ENCODE measurements at regions not wholly inside any gene's neighbourhood (a gene's known extent, or its start where the extent isn't known, plus 50 kb on each side); places are given as distances from the start of the nearest gene placed in this dataset.
"Not testable (repeated sequence)": the region's sequence is repeated elsewhere in the genome, so short reads cannot be mapped to it uniquely, and the experiment has no call there.

DNA sequence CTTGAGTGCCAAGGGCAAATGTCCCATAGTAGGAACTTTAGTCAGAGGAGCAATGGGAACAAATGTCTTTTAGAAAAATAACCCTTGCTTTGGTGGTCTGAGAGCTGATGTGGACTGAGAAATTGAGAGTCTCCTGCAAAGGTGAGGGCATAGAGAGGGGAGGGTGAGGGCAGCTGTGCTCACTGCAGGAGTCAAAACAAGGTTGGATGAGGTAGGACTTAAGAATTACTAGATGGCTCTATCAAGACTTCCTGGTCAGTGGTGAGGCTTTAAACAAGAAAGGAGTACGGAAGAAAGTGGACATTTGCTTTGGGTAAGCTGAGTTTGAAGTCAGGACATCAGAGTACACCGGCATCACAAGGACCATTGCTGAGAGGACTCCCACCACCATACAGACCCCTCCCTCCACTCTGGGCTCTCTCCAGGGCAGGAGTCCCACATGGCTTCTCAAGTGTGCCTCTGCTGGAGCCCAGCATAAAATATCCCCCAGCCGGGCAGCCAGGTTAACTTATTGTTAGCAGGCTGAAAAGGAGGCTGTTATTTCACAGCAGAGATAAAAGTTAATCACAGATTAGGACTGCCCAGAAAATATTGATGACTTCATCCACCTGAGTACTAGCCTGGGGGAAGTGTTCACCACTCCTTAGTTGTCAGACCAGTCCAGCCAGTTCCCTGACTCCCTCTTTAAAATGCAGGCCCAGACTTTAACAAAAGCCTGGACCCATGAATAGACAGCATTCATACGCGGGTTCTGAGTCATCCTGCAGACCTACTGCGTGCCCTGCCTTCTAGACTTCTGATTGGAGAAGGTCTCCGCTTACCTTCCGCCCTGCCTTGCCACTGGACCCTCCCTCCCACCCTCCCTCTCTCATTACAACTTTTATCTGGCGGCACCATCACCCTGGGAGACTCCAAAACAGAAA is 167.2 kb downstream of the BCL2L11 start:
- POLR2A ChIA-PET; H3K27ac ChIP-seq (ENCODE audit: low read depth, low read length); H3K27me3 ChIP-seq (ENCODE audit: control insufficient read depth, insufficient read depth, low read length); DNase-seq (ENCODE audit: low read depth, low spot score); H3K9me3 ChIP-seq (ENCODE audit: control insufficient read depth, insufficient read depth, low read length); CTCF ChIA-PET; H3K4me3 ChIP-seq (ENCODE audit: low read depth, low read length): not testable (repeated sequence)

DNA sequence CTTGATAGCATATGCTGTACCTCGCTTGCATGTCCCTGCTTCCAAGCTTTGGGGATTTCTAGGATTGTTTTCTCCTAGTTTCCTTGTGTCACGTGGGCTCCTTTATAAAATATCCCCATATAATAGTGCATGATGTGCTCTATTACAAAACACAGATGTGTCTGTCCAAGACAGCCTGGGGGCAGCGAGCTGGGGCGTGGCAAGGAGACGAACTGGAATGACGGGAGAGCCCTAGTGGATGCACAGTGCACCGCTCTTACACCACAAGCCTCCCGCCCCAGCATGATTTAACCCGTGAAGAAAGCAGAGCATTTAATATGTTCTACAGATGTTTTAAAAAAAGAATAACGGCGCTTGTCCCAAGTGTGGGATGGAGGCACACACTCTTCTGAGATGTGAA is 169.7 kb downstream of the BCL2L11 start:
- H3K27me3 ChIP-seq (ENCODE audit: control insufficient read depth, insufficient read depth, low read length); DNase-seq (ENCODE audit: low read depth, low spot score); H3K27ac ChIP-seq (ENCODE audit: low read depth, low read length); CTCF ChIA-PET; POLR2A ChIA-PET; H3K4me3 ChIP-seq (ENCODE audit: low read depth, low read length); H3K9me3 ChIP-seq (ENCODE audit: control insufficient read depth, insufficient read depth, low read length): not testable (repeated sequence)

DNA sequence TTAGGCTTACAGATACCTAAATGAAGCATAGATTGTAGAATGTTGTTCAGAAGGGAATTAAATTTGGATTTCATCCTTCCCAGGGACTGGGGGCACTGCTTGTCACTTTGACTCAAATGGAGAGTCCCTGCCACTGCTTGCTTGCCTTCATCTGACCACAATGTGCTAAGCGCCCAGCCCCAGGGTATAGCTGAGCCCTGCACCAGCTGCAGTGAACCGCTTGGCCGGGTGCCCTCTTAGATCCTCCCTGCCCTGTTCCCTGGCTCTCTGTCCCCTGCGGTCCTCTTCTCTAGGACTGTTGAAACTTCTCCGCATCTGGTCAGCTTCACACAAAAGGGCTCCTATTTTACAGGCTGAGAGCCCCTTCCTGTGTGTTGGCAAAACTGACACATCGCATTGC is 170.9 kb downstream of the BCL2L11 start:
- H3K27ac ChIP-seq (ENCODE audit: low read depth, low read length); H3K4me3 ChIP-seq (ENCODE audit: low read depth, low read length); DNase-seq (ENCODE audit: low read depth, low spot score); CTCF ChIA-PET; H3K9me3 ChIP-seq (ENCODE audit: control insufficient read depth, insufficient read depth, low read length); POLR2A ChIA-PET; H3K27me3 ChIP-seq (ENCODE audit: control insufficient read depth, insufficient read depth, low read length): not testable (repeated sequence)

DNA sequence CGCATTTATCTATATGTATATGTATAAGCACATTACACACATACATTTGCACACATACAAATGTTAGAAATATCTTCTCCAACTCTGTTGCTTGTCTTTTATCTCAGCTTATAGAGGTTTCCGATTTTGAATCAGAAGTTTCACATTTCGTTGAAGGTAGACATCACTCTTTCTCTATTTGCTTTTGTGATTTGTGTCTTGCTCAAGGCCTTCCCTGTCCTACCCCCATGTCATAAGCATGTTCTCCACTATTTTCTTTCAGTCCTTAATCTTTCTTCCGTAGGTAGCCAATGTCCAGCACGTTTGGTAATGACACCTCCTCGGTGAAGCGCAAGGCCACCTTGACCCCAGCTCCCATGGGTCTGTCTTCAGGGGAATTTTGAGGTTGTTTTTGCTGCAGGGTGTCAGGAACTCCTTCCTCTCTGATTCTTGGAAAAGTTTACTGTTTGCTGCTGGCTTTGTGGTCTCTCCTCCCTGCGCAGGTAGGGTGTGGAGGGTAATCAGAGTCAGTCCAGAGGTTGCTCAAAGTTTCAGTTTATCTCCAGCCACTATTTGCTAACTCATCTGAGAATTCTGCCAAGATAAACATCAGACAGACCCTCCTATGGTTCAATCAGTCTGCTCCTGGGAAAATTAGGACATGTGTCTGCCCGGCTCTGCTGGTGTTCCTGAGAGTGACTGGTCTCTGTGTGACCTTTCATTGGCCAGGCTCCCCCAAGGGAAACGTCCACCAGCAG is 171.7 kb downstream of the BCL2L11 start:
- DNase-seq (ENCODE audit: low read depth, low spot score); CTCF ChIA-PET; H3K27me3 ChIP-seq (ENCODE audit: control insufficient read depth, insufficient read depth, low read length); H3K4me3 ChIP-seq (ENCODE audit: low read depth, low read length); H3K9me3 ChIP-seq (ENCODE audit: control insufficient read depth, insufficient read depth, low read length); POLR2A ChIA-PET; H3K27ac ChIP-seq (ENCODE audit: low read depth, low read length): not testable (repeated sequence)

DNA sequence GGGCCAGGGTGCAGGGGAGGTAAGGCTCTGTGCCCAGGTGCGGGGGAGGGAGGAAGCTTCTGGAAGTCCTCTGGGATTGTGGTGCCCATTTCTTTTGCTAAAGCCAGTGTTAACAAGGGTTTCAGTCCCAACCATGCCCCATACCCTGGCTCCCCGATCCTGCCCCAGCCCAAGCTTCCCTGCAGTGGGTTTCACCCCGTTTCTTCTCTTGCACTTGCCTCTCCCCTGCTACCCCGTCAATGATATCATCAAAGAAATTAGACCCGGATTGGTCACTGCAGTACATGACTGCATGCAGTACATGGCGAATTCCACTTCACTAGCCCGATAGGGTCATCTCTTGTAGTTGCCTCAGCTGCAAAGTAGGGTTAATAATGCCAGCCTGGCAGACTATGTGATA is 174.0 kb downstream of the BCL2L11 start:
- not testable (repeated sequence) for DNase-seq (ENCODE audit: low read depth, low spot score)

DNA sequence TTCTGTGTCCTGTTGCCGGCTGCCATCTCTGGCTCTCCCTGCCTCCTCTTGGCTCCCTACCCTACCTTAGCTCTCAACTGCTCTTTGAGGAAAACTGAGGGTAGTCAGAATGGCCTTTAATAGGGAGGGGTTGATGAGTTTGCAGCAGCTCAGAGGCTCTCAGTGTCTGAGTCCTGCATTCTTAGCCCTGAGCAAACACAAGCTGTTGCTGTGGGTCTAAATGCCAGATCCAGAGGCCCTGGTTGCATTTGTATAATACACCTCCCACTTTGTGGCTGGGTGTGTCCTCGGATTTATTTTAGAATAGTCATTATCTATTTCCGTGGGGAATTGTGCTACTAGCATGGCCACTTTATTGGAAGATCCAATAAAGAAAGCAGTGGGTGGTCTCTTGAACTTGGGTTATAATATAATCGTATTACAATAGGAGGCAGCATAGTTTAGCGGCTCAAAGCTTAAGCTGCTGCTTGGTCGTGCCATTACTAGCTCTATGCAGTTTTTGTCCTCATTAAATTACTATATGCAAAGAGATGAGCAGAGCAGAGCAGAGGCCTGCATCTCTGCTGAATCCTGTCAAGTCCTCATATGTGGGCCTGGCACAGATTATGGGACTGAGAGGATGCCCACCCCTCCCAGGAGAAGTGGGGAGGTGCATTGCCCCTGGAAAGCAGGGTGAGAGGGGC is 175.5 kb downstream of the BCL2L11 start:
- H3K27ac ChIP-seq (ENCODE audit: low read depth, low read length); H3K27me3 ChIP-seq (ENCODE audit: control insufficient read depth, insufficient read depth, low read length); CTCF ChIA-PET; H3K4me3 ChIP-seq (ENCODE audit: low read depth, low read length); H3K9me3 ChIP-seq (ENCODE audit: control insufficient read depth, insufficient read depth, low read length); POLR2A ChIA-PET; DNase-seq (ENCODE audit: low read depth, low spot score): not testable (repeated sequence)

More for the DNA sequence above, 174.0 kb downstream of the BCL2L11 start:
- H3K27ac ChIP-seq (ENCODE audit: low read depth, low read length); CTCF ChIA-PET; POLR2A ChIA-PET; H3K9me3 ChIP-seq (ENCODE audit: control insufficient read depth, insufficient read depth, low read length); H3K4me3 ChIP-seq (ENCODE audit: low read depth, low read length); H3K27me3 ChIP-seq (ENCODE audit: control insufficient read depth, insufficient read depth, low read length): not testable (repeated sequence)

DNA sequence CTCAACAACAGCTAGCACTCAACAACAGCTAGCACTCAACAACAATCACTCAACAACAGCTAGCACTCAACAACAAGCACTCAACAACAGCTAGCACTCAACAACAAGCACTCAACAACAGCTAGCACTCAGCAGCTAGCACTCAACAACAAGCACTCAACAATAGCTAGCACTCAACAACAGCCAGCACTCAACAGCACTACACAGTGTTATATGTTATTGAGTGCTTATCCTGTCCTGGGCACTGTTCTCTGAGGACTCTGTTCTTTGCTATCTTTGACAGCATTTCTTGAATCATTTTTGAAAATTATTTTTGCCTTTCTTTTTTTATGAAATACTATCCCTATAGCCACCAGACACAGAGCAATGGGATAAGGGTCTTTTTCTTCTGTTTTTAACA is 176.4 kb downstream of the BCL2L11 start:
- H3K4me3 ChIP-seq (ENCODE audit: low read depth, low read length); H3K9me3 ChIP-seq (ENCODE audit: control insufficient read depth, insufficient read depth, low read length); H3K27ac ChIP-seq (ENCODE audit: low read depth, low read length); DNase-seq (ENCODE audit: low read depth, low spot score); H3K27me3 ChIP-seq (ENCODE audit: control insufficient read depth, insufficient read depth, low read length); POLR2A ChIA-PET; CTCF ChIA-PET: not testable (repeated sequence)

DNA sequence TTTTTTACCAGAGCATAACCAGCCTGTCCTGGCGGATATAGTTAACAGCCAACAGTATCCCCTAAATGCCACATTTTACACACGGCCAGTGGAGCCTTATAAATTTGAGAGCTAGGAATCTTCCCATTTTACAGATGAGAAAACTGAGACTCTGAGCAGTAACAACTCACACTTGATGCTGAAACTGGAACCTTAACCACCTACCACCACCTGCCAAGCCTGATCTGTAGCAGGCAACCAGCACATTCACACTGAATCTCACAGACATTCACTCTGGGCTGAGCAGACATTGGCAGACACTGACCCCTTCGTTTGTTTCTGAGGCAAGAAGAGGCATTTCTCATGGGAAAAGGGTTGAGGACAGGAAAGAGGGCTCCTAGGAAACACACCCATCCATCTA is 178.2 kb downstream of the BCL2L11 start:
- CTCF ChIA-PET; POLR2A ChIA-PET; H3K27ac ChIP-seq (ENCODE audit: low read depth, low read length); H3K4me3 ChIP-seq (ENCODE audit: low read depth, low read length); DNase-seq (ENCODE audit: low read depth, low spot score); H3K27me3 ChIP-seq (ENCODE audit: control insufficient read depth, insufficient read depth, low read length); H3K9me3 ChIP-seq (ENCODE audit: control insufficient read depth, insufficient read depth, low read length): not testable (repeated sequence)

DNA sequence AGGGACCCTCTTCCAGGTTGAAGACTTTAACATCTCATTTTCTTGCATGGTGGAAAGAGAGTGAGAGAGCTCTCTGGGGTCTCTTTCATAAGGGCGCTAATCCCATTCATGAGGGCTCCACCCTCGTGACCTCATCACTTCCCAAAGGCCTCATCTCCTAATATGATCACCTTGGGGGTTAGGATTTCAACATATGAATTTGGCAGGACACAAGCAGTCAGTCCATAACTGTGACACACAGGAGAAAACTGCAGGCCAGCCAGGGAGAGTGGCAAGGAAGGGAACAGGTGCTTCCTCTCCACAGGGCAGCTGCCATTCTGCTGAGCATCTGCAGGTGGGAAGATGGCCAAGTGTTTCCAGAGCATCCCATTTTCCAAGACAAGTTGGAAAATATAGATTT is 178.9 kb downstream of the BCL2L11 start:
- H3K9me3 ChIP-seq (ENCODE audit: control insufficient read depth, insufficient read depth, low read length); CTCF ChIA-PET: not testable (repeated sequence)

DNA sequence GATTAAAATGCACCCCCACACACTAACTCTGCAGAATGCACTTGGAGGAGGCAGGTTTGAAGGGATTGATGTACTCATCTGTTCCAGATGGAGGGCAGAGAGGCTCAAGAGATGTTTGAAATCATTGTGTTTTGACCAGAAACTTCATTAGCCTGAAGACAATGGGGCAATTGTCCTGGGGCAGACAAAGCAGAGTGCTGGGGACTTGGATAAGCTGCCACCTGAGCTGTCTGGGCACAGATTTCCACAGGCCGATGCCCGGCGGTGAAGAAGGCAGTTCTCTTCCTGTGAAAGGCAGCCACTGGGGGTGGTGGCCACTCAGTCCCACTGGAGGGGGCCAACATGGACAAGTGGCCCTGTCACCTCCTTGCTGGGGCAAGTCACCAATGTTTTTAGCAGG is 181.0 kb downstream of the BCL2L11 start:
- H3K27me3 ChIP-seq (ENCODE audit: control insufficient read depth, insufficient read depth, low read length); H3K27ac ChIP-seq (ENCODE audit: low read depth, low read length); H3K4me3 ChIP-seq (ENCODE audit: low read depth, low read length); DNase-seq (ENCODE audit: low read depth, low spot score); POLR2A ChIA-PET; CTCF ChIA-PET; H3K9me3 ChIP-seq (ENCODE audit: control insufficient read depth, insufficient read depth, low read length): not testable (repeated sequence)

More for the DNA sequence above, 178.9 kb downstream of the BCL2L11 start:
- H3K27me3 ChIP-seq (ENCODE audit: control insufficient read depth, insufficient read depth, low read length); POLR2A ChIA-PET; H3K27ac ChIP-seq (ENCODE audit: low read depth, low read length); DNase-seq (ENCODE audit: low read depth, low spot score); H3K4me3 ChIP-seq (ENCODE audit: low read depth, low read length): not testable (repeated sequence)

DNA sequence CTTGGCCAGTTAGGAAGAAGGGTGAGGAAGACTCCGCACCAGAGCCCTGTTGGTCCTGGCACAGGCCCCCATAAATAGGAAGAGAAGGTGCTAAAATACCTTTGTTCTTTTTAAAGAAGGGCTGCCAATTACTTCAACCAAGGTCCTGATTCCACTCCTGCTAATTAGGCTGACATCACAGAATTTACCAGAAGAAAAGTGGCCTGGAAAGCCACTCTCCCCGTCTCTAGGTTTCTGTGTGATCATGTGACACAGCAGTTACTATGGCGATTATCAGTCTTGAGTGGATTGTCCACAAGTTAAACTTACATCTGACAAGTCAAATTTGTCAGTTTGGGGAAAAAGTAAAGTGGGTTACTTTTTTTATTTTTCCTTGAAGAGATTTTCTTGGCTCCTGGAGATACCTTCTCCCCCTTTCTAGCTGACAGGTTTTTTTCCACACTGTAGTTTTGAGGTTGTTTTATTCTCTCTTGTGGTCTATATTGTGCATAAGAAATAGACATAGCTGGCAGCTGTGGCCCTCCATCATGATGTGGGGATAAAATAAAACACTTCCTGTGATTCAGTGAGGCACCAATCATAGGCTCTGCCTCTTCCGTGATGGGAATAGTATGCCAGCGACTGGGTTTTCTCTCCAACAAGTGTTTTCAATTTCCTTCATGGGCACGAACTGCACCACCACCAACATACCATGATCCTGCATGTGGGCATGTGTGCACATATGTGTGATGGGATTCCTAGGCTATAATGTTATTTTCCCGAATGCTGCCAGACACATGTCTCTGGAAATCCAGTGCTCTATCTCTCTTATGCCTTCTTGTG is 181.9 kb downstream of the BCL2L11 start:
- H3K27me3 ChIP-seq (ENCODE audit: control insufficient read depth, insufficient read depth, low read length); H3K4me3 ChIP-seq (ENCODE audit: low read depth, low read length); DNase-seq (ENCODE audit: low read depth, low spot score); POLR2A ChIA-PET; CTCF ChIA-PET; H3K9me3 ChIP-seq (ENCODE audit: control insufficient read depth, insufficient read depth, low read length); H3K27ac ChIP-seq (ENCODE audit: low read depth, low read length): not testable (repeated sequence)
